ENCODE measurements at regions not wholly inside any gene's neighbourhood (a gene's known extent, or its start where the extent isn't known, plus 50 kb on each side); places are given as distances from the start of the nearest gene placed in this dataset.

- Mint-ChIP-seq H3K27me3 (ENCODE audit: low read depth) (peaks cover 22% of the 10 kb centered on the region), H3K27ac (no peak overlapping the region), H3K36me3 (ENCODE audit: insufficient read depth in 1 of 3, low read depth in 3 of 3) (peaks cover 0 to 17% (median 0%) of the 10 kb centered on the region in 3 experiments; a peak in 2 of 7 replicates), H3K4me1 (peaks cover 13 to 16% of the 10 kb centered on the region in 2 experiments), H3K4me3 (no peak overlapping the region), H3K9me3 (peaks cover 5 to 10% of the 10 kb centered on the region in 2 experiments; a peak in 4 of 5 replicates)
- Histone ChIP-seq H3K9me3 (ENCODE audit: control insufficient read depth, low read depth, low read length) (no peaks in the 10 kb centered on the region), H2BK120ac (ENCODE audit: low read depth, low read length, poor library complexity, severe bottlenecking) (no peak overlapping the region), H3K9ac (ENCODE audit: extremely low read depth, insufficient read length, low read length) (no peak overlapping the region), H3K4me2 (ENCODE audit: insufficient read depth, insufficient read length, low read length) (no peak overlapping the region), H4K8ac (replicated peaks; ENCODE audit: insufficient read length, low read depth, low read length) (no peak overlapping the region), H3T11ph (ENCODE audit: low read length) (no peak overlapping the region), H2BK12ac (ENCODE audit: insufficient read length, low read depth, low read length) (no peak overlapping the region), H2AK5ac (ENCODE audit: insufficient read length, low read length) (no peak overlapping the region), H3K79me1 (ENCODE audit: insufficient read depth, low read depth, low read length, poor library complexity, severe bottlenecking) (no peaks in the 10 kb centered on the region), H4K20me1 (ENCODE audit: control insufficient read depth, insufficient read depth, insufficient read length) (no peaks in the 10 kb centered on the region), H4K5ac (ENCODE audit: insufficient read length, low read depth, low read length) (no peak overlapping the region), H3K18ac (ENCODE audit: insufficient read length, low read depth, low read length) (no peak overlapping the region), H3K4me1 (ENCODE audit: insufficient read depth, low read length) (peaks cover 2% of the 10 kb centered on the region; the same call in 1 of the 2 replicates), H3K4ac (ENCODE audit: low read depth, low read length) (no peak overlapping the region), H3K27ac (ENCODE audit: insufficient read length, low read depth, low read length) (no peak overlapping the region), H2BK20ac (ENCODE audit: low read depth, low read length, poor library complexity, severe bottlenecking) (no peak overlapping the region), H3K79me2 (ENCODE audit: insufficient read depth, low read length) (no peaks in the 10 kb centered on the region), H4K91ac (ENCODE audit: insufficient read length, low read depth, low read length) (no peak overlapping the region), H2AFZ (ENCODE audit: low read length) (no peak overlapping the region), H2BK15ac (ENCODE audit: low read depth, low read length) (no peak overlapping the region), H3K56ac (ENCODE audit: insufficient read length, low read depth, low read length) (no peak overlapping the region), H3K23me2 (ENCODE audit: insufficient read length, low read depth, low read length, poor library complexity, severe bottlenecking) (peaks cover 7% of the 10 kb centered on the region), H2BK5ac (ENCODE audit: insufficient read length, low read length) (no peak overlapping the region), H3K14ac (ENCODE audit: insufficient read depth, low read length) (no peak overlapping the region), H3K27me3 (ENCODE audit: insufficient read depth, low read length) (no peaks in the 10 kb centered on the region; the same call in 1 of the 2 replicates), H3K23ac (ENCODE audit: insufficient read length, low read depth, low read length) (no peak overlapping the region)
- no peak for DNase-seq
- TF ChIP-seq CTCF (conservative IDR thresholded peaks at IDR 0.05): no peak
- no CpG with 5 or more reads among the region's 3 CpGs for WGBS (ENCODE audit: extremely low coverage, insufficient read length, low lambda C conversion rate)
These were observed 161.7 kb downstream of the CD47 start for GRCh38 chr3:107929088-107929487.

Data from H9 (cell line).